Right lung (tissue), 2 donors: ENCODE measurements at regions not wholly inside any gene's neighbourhood (a gene's known extent, or its start where the extent isn't known, plus 50 kb on each side); places are given as distances from the start of the nearest gene placed in this dataset.

Source experiments
- DNase-seq, 2 donors: peaks; one replicate each; pipeline ENCODE4 v3.0.0-alpha.2; 2013

DNA sequence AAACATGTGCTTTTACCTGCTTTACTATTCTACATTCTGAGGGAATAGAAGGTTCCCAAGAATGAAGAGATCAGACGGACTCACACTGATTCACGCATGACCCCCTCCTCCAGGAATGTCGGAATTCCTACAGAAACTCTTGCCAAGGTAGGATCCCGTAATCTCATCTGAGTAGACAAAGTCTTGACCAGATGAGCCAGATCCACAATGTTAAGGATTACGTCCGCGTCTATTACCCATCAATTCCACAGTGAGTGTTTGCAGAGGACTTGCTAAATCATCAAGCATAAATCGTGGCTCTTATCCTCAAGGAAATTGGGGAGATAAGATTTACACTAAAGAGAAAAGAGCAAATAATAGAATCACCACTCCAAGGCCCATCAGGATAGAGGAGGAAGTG lies 245.9 kb upstream of the FOXQ1 start:
- no peak for DNase-seq

GRCh38 chr6:1063671-1064355 lies 248.1 kb upstream of the FOXQ1 start:
- no peak for DNase-seq

DNA sequence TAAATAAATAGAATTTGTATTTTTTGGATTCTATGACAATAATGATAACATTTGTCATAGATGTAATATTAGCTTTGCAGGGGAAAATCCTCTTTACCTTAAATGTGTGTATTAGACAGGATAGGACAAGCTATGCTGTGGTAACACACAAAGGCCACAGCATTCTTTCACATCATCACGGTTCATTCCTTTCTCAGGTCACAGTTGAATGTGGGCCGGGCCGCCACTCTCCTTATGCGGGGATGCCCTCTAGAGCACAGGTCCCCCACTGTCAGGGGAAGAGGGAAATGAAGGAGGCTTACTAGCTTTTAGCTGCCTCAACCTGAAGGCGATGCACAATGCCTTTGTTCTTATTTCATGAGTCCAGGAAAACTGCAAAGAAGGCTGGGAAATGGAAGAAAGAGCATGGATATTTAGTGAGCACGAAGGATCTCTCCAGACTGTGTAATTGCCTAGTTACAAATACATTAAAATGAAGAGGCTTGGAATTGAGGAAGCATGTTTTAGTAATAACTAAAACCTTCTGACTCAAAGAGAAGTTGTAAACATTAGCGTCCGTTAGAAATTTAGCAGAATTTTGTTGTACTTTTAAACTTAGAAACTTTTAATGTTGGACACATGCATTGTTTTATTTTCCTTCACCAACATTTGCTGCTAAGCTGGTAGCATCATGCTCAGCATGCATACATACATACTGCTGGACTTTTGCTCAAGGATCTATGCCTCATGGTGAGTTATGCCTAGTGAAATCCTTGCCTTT lies 248.9 kb upstream of the FOXQ1 start:
- no peak for DNase-seq

DNA sequence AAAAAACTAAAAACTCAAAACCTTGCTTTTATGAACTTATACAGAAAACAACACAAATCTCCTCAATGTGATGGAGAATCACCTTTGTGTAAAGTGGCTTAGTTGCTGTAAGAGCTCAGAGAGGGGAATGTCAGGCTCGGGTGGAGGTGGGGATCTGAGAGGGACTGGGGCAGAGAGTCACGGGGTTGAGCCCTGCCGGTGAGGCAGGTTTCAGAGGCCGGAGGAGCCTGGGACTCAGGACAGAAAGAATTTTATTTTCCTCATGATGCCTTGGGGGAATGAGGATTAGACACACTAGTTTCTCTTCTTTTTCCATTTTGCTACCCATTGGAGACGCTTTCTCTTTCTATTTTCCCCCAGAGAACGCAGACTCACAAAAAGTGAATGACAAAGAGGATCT lies 252.3 kb upstream of the FOXQ1 start:
- no peak for DNase-seq

DNA sequence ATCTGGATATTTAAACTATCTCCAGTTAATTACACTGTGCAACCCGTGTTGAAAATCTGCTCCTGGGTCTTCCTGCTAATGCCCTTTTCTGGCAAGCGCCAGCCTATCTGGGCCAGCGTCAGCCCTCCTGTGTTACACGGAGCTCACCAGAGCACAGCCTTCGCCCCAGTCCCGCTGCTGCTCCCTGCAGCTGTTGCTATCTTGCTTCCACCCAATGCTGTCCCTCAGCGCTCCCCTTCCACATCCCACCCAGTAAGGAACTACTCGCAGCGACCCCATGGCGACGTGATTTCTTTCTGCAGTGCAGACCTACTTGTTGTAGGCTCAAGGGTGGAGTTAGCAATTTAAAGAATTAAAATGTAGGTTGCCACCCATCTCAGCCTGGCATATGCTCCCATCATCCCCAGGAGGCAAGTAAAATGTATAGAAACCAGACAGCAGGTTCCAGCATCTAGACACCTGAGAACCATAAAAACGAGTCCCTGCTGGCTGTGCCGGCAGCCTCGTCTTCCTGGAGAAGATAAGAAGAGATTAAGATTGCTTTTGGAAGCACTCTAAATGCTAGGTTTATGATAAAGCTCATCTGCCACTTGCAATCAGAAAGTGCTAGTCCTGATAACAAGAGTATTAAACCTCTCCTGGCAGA lies 254.3 kb upstream of the FOXQ1 start:
- DNase-seq = no peak

DNA sequence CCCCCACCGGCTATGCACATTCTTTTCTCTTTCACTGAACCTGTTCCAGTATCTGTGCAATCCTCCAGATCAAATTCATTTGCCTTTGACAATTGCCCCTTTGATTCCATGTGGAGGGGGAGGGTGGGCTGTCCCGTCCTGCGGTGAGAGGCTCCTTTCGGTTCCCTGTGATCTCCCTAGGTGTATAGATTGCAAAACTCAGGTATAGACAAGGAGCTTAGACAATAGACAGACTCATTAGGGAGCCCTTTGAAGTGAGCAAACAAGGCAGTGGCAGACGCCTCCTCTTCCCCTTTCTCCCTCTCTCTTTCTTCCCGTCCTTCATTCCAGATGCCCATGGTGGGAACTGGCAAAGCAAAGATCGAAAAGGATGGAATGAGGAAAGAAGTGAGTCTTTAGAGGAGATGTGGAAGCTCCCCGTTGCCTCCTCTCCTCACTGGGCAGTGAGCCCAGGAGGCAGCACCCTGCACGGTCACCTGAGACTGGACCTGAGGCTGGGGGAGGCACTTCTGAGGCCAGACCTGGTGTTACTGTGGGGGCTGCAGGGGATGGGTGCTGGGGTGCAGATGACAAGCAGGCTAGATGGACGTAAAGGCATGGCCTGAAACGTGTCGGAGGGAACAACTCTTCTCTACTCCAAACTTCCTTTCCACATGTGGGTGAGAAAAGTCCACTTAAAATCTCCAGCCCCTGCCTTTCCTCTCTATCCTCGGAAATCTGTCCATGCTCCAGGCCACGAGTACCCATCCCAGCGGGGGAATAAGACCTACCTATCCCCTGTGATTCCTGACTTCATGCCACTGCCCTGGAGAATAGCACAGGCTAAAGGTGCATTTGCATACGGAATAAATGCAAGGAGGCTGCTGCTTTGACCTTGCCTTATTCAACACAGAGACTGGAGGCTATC lies 256.6 kb upstream of the FOXQ1 start:
- DNase-seq = no peak

DNA sequence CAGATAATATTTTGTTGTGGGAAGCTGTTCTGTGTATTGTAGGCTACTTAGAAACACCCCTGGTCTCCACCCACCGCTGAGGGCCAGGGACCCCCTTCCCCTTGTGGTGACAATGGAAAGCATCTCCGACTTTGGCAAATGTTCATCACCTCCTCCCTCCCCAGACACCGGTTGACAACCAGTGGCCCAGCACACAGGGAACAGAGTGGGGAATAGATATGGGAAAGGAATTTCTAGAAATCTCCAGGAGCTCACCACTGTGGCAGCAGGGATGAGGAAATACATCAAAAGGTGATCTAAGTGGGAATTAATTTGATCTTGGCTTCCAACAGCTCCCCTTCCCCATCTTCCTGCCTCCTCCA lies 257.3 kb upstream of the FOXQ1 start:
- DNase-seq = no peak

DNA sequence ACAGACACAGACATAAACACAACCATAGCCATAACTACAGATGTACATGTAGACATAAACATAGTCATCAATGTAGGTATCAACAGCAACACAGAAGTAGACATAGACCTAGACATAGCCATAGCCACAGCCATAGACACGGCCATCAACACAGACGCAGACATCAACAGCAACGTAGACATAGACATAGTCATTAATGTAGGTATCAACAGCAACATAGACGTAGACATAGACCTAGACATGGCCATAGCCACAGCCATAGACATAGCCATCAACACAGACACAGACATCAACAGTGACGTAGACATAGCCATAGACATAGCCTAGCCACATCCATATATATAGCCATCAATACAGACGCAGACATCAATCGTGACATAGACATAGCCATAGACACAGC lies 258.3 kb upstream of the FOXQ1 start:
- DNase-seq = no peak

- no peak for DNase-seq
Measured at GRCh38 chr6:1052262-1052661, 259.6 kb upstream of the FOXQ1 start.

DNA sequence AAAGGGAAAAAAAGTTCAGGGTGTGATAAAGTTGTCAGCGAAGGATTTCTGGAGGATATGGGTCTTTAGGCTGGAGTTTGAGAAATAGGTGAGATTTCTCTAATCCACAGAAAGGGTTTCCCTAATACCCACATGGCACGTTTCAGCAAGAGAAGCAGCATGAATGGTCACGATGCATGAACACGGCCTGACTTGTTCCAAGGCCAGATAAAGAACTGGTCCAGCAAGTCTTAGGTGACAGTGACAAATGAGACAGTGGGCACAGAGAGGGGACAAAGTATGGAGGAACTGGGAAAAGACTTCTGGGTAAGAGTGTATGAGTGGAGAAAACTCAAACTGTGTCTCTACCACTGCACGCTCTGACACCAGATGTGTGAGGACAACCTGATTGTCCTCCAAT lies 262.0 kb upstream of the FOXQ1 start:
- DNase-seq = no peak

- no peak for DNase-seq
Measured at GRCh38 chr6:1049170-1049569, 262.7 kb upstream of the FOXQ1 start.

DNA sequence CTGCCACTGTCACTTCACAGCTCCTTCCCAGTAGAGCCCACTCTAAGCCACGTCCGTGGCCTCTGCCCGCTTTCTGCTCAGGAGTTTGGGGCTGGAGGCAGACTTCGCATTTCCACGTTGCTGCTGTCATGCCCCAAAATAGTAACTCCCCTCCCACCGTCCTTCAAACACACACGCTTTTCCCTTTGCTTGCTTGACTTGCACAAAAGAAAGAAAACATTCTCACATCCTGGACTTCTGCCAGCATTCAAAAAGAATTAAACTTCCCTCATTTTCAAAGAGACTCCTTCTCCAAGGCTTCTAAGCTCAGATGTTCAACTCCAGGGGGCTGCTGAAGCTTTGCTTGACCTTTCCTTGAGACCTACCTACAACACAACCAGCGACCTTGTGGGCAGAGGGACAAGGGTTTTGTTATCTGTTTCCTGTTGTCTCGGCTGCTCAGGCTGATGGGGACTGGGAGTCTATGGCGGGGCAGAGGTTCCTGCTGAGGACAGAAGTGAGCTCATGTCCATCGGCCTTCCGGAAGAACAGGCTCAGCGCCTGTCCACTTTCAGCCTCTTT lies 263.8 kb upstream of the FOXQ1 start:
- DNase-seq = peak in 1 of 2 donors; percentile 36

- DNase-seq = no peak
Measured at GRCh38 chr6:1045239-1045638, 266.7 kb upstream of the FOXQ1 start.

- no peak for DNase-seq
Measured at GRCh38 chr6:1044040-1044836, 267.7 kb upstream of the FOXQ1 start.

DNA sequence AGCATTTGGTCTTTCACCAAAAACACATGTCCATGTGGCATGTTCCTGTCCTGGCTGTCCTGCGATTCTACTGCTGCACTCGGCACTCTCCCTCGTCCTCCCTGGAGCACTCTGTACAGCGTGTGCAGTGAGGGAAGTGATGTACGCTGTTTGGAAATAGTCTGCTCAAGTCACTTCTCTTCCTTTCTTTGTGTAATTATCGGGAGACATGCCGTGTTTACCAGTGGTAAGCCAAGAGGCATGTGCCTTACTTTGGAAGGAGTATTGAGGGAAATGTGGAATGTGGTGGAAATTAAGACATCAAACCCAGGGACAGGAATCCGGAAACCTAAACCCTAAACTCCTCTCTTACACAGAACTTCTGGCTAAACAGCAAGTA lies 268.5 kb upstream of the FOXQ1 start:
- DNase-seq = no peak

- no peak for DNase-seq
Measured at GRCh38 chr6:1042583-1043457, 269.1 kb upstream of the FOXQ1 start.

- DNase-seq = no peak
Measured at GRCh38 chr6:1040393-1040792, 271.5 kb upstream of the FOXQ1 start.

- no peak for DNase-seq
Measured at GRCh38 chr6:1039746-1040145, 272.2 kb upstream of the FOXQ1 start.

DNA sequence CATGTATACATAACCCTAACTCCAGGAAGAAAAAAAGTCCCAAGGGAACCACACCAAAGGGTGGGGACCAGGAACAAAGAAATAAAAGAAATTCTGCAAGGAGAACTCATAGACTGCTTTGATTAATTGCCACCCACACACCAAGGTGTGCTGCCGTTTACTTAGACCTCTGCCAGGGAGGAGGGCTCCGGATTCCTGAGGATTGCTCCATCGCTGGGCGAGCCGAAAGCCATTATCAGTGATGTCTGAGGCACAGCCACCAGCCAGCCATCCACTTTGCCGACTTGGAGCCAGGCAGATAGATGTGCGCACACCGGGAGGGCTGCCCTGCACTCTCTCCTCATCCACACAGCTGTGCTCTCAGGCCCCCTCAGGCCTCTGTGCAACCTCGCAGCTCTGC lies 272.7 kb upstream of the FOXQ1 start:
- DNase-seq = no peak
